ENCODE measurements at regions not wholly inside any gene's neighbourhood (a gene's known extent, or its start where the extent isn't known, plus 50 kb on each side); places are given as distances from the start of the nearest gene placed in this dataset.

- TF ChIP-seq ZNF148 (tag by site-specific recombination; IDR thresholded peaks at IDR 0.05; ENCODE audit: borderline replicate concordance) (no peak), ZSCAN30 (tag by site-specific recombination; IDR thresholded peaks at IDR 0.05) (0 out of 2 replicates have a peak, but pooled peaks have one; percentile 25), ZNF433 (tag by site-specific recombination; IDR thresholded peaks at IDR 0.05; ENCODE audit: low read depth) (no peak), ZNF24 (tag by site-specific recombination; IDR thresholded peaks at IDR 0.05) (0 out of 2 replicates have a peak, but pooled peaks have one; percentile 55), SCRT2 (tag by site-specific recombination; IDR thresholded peaks at IDR 0.05) (no peak), ZNF211 (tag by site-specific recombination; IDR thresholded peaks at IDR 0.05; ENCODE audit: low read depth) (no peak), ZSCAN16 (tag by site-specific recombination; IDR thresholded peaks at IDR 0.05) (no peak), ZNF19 (tag by site-specific recombination; IDR thresholded peaks at IDR 0.05; ENCODE audit: low read depth) (no peak), ZNF266 (tag by site-specific recombination; IDR thresholded peaks at IDR 0.05; ENCODE audit: low read depth) (no peak), ZNF140 (tag by site-specific recombination; IDR thresholded peaks at IDR 0.05) (no peak), ZNF660 (tag by site-specific recombination; IDR thresholded peaks at IDR 0.05) (peak; percentile 45; the same call in 1 of the 2 replicates), ZNF792 (tag by site-specific recombination; IDR thresholded peaks at IDR 0.05) (no peak), ZBTB44 (tag by site-specific recombination; IDR thresholded peaks at IDR 0.05) (no peak), ZNF629 (tag by site-specific recombination; IDR thresholded peaks at IDR 0.05) (peak; percentile 49; the same call in 1 of the 2 replicates), OSR2 (tag by site-specific recombination; IDR thresholded peaks at IDR 0.05) (peak; percentile 75), OVOL3 (tag by site-specific recombination; IDR thresholded peaks at IDR 0.05) (no peak), ZNF704 (tag by site-specific recombination; IDR thresholded peaks at IDR 0.05) (no peak), ZIC2 (tag by site-specific recombination; IDR thresholded peaks at IDR 0.05) (peak; percentile 79), WT1 (tag by site-specific recombination; IDR thresholded peaks at IDR 0.05) (peak; percentile 31; the same call in 1 of the 2 replicates), GLIS1 (tag by site-specific recombination; IDR thresholded peaks at IDR 0.05) (peak; percentile 73), CTCF (tag by site-specific recombination; IDR thresholded peaks at IDR 0.05) (no peak), ZNF391 (tag by site-specific recombination; IDR thresholded peaks at IDR 0.05; ENCODE audit: borderline replicate concordance, low read depth) (no peak), ZNF488 (tag by site-specific recombination; IDR thresholded peaks at IDR 0.05) (no peak), ZNF366 (tag by site-specific recombination; conservative IDR thresholded peaks at IDR 0.05) (peak; percentile 50; the same call in 1 of the 2 replicates), PRDM4 (tag by site-specific recombination; IDR thresholded peaks at IDR 0.05) (peak; percentile 44; the same call in 1 of the 2 replicates), SP7 (tag by site-specific recombination; IDR thresholded peaks at IDR 0.05) (peak; percentile 99), ZNF274 (IDR thresholded peaks at IDR 0.05; ENCODE audit: low read length) (no peak), ZNF274 (tag by site-specific recombination; IDR thresholded peaks at IDR 0.05; ENCODE audit: borderline replicate concordance) (no peak), PBX3 (CRISPR knock-in tag; IDR thresholded peaks at IDR 0.05) (no peak), GFI1B (tag by site-specific recombination; IDR thresholded peaks at IDR 0.05) (peak; percentile 94)
Measured at GRCh38 chr11:134781380-134781866, 369.4 kb upstream of the B3GAT1 start (continued).

All from HEK293 (cell line).